ENCODE measurements at regions not wholly inside any gene's neighbourhood (a gene's known extent, or its start where the extent isn't known, plus 50 kb on each side); places are given as distances from the start of the nearest gene placed in this dataset.

DNA sequence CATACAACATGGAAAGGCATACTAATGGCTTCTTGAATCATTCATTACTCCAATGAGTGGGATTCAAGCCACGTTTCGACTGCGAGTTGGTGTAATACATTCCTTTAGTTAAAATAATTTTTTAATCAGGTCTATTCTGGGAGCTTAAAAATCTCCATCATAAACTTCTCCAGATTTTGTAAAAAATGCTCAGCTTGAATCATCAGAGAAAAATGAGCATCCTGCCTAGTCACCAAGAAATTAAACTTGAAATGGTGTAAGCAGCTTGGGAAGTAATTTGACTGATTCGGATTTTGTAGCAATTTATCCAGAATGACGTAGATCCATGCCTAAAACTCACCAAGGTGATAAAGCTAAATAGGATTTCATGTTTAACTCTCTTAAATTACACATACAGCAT is 165.7 kb downstream of the SLCO4C1 start:
- no peak for TF ChIP-seq CTCF (IDR thresholded peaks at IDR 0.05; ENCODE audit: control insufficient read depth, insufficient read depth, low read depth, low read length, missing control alignments)
- no peak overlapping the region for H3K4me3 ChIP-seq (ENCODE audit: control insufficient read depth, low read depth, low read length)
- no peak for DNase-seq (ENCODE audit: low read depth)

GRCh38 chr5:102119252-102119651 is 176.8 kb downstream of the SLCO4C1 start:
- TF ChIP-seq CTCF (IDR thresholded peaks at IDR 0.05; ENCODE audit: control insufficient read depth, insufficient read depth, low read depth, low read length, missing control alignments), result no peak
- DNase-seq (ENCODE audit: low read depth), result no peak
- H3K4me3 ChIP-seq (ENCODE audit: control insufficient read depth, low read depth, low read length), result no peak overlapping the region

GRCh38 chr5:102115736-102116135 is 180.3 kb downstream of the SLCO4C1 start:
- no peak overlapping the region for H3K4me3 ChIP-seq (ENCODE audit: control insufficient read depth, low read depth, low read length)
- TF ChIP-seq CTCF (IDR thresholded peaks at IDR 0.05; ENCODE audit: control insufficient read depth, insufficient read depth, low read depth, low read length, missing control alignments), result no peak
- DNase-seq (ENCODE audit: low read depth), result no peak

GRCh38 chr5:102114525-102115069 is 181.5 kb downstream of the SLCO4C1 start:
- no peak for TF ChIP-seq CTCF (IDR thresholded peaks at IDR 0.05; ENCODE audit: control insufficient read depth, insufficient read depth, low read depth, low read length, missing control alignments)
- DNase-seq (ENCODE audit: low read depth), result no peak
- H3K4me3 ChIP-seq (ENCODE audit: control insufficient read depth, low read depth, low read length), result no peak overlapping the region

GRCh38 chr5:102107865-102108264 is 188.2 kb downstream of the SLCO4C1 start:
- no peak overlapping the region for H3K4me3 ChIP-seq (ENCODE audit: control insufficient read depth, low read depth, low read length)
- DNase-seq (ENCODE audit: low read depth), result no peak
- no peak for TF ChIP-seq CTCF (IDR thresholded peaks at IDR 0.05; ENCODE audit: control insufficient read depth, insufficient read depth, low read depth, low read length, missing control alignments)

DNA sequence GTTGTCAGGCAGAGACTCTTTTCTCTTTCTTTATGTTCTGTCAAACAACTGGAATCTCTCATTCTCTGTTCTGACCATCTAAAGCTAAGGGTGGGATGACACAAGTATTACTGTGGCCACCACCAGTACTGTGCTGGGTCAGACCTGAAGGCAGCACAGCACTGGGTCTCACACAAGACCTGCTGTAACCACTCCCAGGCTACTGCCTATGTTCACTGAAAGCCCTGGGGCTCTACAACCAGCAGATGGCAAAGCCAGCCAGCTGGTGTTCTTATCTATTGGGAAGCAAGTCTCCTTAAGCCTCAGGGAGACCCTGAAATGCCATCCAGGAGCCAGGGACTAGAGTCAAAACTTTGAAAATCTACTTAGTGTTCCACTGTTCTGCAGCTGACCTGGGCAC is 189.5 kb downstream of the SLCO4C1 start:
- TF ChIP-seq CTCF (IDR thresholded peaks at IDR 0.05; ENCODE audit: control insufficient read depth, insufficient read depth, low read depth, low read length, missing control alignments), result no peak
- no peak for DNase-seq (ENCODE audit: low read depth)
- H3K4me3 ChIP-seq (ENCODE audit: control insufficient read depth, low read depth, low read length), result no peak overlapping the region

Measured in AG09309 (cell line).